AG04449 (cell line): ENCODE measurements at regions not wholly inside any gene's neighbourhood (a gene's known extent, or its start where the extent isn't known, plus 50 kb on each side); places are given as distances from the start of the nearest gene placed in this dataset.

Source experiments
- CTCF ChIA-PET: fragments of 350-600 bp; formaldehyde crosslinking; extraction: SDS; loops from one replicate; lab custom pipeline; 2021; ENCODE audit warnings: antibody characterized with exemption; lab: Yijun Ruan, JAX
- POLR2A ChIA-PET: fragments of 400-600, 350-600 bp; formaldehyde crosslinking; extraction: SDS; loops from one replicate; lab custom pipeline; 2020; ENCODE audit warnings: antibody characterized with exemption, inconsistent platforms; lab: Yijun Ruan, JAX
- DNase-seq: peaks from one replicate; pipeline ENCODE4 v3.0.0-alpha.2; 2010; ENCODE audit warnings: low read depth, low spot score
- H3K4me3 ChIP-seq: 2 replicates; pipeline ENCODE4 v1.5.1; 2011; ENCODE audit warnings: low read depth, mild to moderate bottlenecking, control low read depth, low read length
- CTCF ChIP-seq: IDR thresholded peaks from one replicate; pipeline ENCODE4 v1.5.1; 2011; ENCODE audit warnings: mild to moderate bottlenecking, moderate library complexity, low read length, control low read depth, inconsistent platforms; ENCODE audit not compliant: insufficient read depth; ENCODE audit errors: missing control alignments

GRCh38 chr7:84297616-84298015 is 103.0 kb upstream of the SEMA3A start:
- CTCF ChIA-PET, result interaction anchor here (1.3 kb wide), 1 partner anchor 21 kb away, joined by 3 read pairs; no protein-coding TSS in a partner anchor

GRCh38 chr7:84294847-84295455 is 100.4 kb upstream of the SEMA3A start:
- CTCF ChIA-PET, result no interaction called here
- no peak for TF ChIP-seq CTCF

More at GRCh38 chr7:84297616-84298015, 103.0 kb upstream of the SEMA3A start:
- POLR2A ChIA-PET, result no interaction called here
- TF ChIP-seq CTCF, result no peak
- no peak for DNase-seq
- no peak overlapping the region for H3K4me3 ChIP-seq

GRCh38 chr7:84294391-84294790 is 99.8 kb upstream of the SEMA3A start:
- CTCF ChIA-PET, result no interaction called here
- DNase-seq, result no peak
- POLR2A ChIA-PET, result no interaction called here
- no peak overlapping the region for H3K4me3 ChIP-seq
- TF ChIP-seq CTCF, result no peak

More at GRCh38 chr7:84294847-84295455, 100.4 kb upstream of the SEMA3A start:
- DNase-seq, result no peak
- no peak overlapping the region for H3K4me3 ChIP-seq
- POLR2A ChIA-PET, result no interaction called here

- no peak for TF ChIP-seq CTCF
- ChIA-PET POLR2A (no interaction called here), CTCF (no interaction called here)
- DNase-seq, result no peak
- no peak overlapping the region for H3K4me3 ChIP-seq
These were observed 97.2 kb upstream of the SEMA3A start for GRCh38 chr7:84291756-84292155.

GRCh38 chr7:84283798-84284197 is 89.2 kb upstream of the SEMA3A start:
- ChIA-PET POLR2A (no interaction called here), CTCF (no interaction called here)
- TF ChIP-seq CTCF, result no peak
- no peak overlapping the region for H3K4me3 ChIP-seq
- DNase-seq, result no peak

GRCh38 chr7:84281518-84281917 is 86.9 kb upstream of the SEMA3A start:
- H3K4me3 ChIP-seq, result no peak overlapping the region
- POLR2A ChIA-PET, result no interaction called here
- CTCF ChIA-PET, result no interaction called here
- TF ChIP-seq CTCF, result no peak
- no peak for DNase-seq
